HS-5 (cell line): ENCODE measurements at regions not wholly inside any gene's neighbourhood (a gene's known extent, or its start where the extent isn't known, plus 50 kb on each side); places are given as distances from the start of the nearest gene placed in this dataset.

Experiments
- DNase-seq: peaks from one replicate; pipeline ENCODE4 v3.0.0-alpha.2; 2012; ENCODE audit warnings: low read depth

- DNase-seq: no peak
These were observed 51.5 kb upstream of the PTPRT start for GRCh38 chr20:43241057-43241702.
